HG03520 (cell line): ENCODE measurements at regions not wholly inside any gene's neighbourhood (a gene's known extent, or its start where the extent isn't known, plus 50 kb on each side); places are given as distances from the start of the nearest gene placed in this dataset.

Experiments
- ATAC-seq: cut with Tn5 transposase; IDR thresholded peaks from one replicate; pipeline ENCODE4 v1.9.1; 2021; ENCODE audit warnings: mild to moderate bottlenecking, moderate library complexity; ENCODE audit not compliant: unreplicated experiment

GRCh38 chr4:148776941-148777340 lies 334.7 kb upstream of the NR3C2 start:
- ATAC-seq = no peak

GRCh38 chr4:148774134-148774533 lies 331.9 kb upstream of the NR3C2 start:
- no peak for ATAC-seq

- ATAC-seq = no peak
These were observed 331.1 kb upstream of the NR3C2 start for GRCh38 chr4:148773313-148773712.

- no peak for ATAC-seq
These were observed 328.6 kb upstream of the NR3C2 start for GRCh38 chr4:148770848-148771247.

GRCh38 chr4:148770377-148770776 lies 328.2 kb upstream of the NR3C2 start:
- ATAC-seq = no peak

DNA sequence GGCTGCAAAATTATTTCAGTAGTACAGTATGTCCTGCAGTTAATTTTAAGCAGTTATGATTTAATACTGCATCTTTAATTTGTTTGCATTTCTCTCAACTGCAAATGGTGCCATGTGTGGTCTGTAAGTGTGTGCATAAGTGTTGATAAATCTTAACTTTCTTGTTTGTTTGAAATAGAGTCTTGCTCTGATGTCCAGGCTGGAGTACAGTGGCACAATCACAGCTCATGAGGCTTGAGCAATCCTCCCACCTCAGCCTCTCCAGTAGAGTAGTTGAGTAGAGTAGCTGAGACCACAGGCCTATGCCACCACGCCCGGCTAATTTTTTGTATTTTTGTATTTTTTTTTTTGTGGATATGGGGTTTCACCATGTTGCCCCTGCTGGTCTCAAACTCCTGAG lies 322.5 kb upstream of the NR3C2 start:
- ATAC-seq = no peak

- ATAC-seq = no peak
These were observed 315.0 kb upstream of the NR3C2 start for GRCh38 chr4:148757171-148757570.

GRCh38 chr4:148749403-148749802 lies 307.2 kb upstream of the NR3C2 start:
- no peak for ATAC-seq

DNA sequence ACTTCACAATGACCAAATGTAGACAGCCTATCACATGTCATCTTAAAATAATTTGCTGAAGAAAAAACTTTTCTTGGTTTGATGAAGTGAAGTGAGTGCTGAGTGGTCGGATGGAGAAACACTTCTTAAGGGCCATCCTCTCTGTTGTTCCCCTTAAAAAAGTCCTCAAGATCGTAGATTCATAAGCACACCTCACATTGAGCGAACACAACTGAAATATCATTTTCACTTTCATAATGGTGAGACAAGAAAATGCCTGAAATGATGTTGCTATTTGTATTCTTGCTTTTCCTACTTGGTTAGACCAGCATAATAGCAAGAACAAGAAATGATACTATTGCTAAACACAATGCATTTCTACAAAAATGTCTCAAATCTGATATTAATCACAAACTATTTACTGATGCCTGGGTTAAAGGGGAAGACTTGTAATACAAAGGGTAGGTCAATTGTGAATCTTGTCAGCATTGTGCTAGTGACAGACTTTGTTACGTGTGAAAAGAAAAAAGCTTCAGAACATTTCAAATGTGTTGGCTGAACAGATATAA lies 305.6 kb upstream of the NR3C2 start:
- ATAC-seq = no peak

- ATAC-seq = no peak
These were observed 298.5 kb upstream of the NR3C2 start for GRCh38 chr4:148740701-148741100.

- ATAC-seq = no peak
These were observed 295.0 kb upstream of the NR3C2 start for GRCh38 chr4:148737061-148737770.

DNA sequence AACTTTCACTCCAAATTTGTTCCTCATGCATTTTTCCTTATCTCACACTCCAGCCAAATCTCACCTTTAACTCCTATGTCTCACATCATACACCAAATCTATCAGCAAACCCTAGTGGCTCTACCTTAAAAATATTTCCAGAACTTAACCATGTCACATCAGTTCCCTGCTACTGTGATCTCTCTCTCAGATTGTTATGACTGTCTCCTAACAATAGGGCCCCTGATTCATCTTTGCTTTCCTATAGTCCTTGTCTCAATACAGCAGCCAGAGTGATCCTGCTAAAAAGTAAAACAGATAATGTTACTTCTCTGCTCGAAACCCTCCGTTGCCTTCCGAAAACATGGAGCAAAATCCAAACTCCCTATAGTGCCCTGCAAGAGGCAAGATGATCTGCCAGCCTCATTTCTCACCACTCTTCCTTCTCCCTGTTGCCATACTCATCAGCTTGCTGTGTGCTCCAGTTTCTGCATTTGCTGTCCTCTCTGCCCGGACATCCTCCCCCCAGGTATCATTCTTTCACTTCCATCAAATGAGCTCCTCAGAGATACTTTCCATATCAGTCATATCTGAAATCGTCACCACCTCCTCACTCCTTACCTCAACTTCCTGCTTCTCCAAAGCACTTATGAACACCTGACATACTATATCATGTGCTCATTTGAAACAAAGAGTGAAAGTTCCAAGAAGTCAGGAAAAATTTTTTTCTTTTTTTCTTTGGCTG lies 293.4 kb upstream of the NR3C2 start:
- ATAC-seq = peak; percentile 82

DNA sequence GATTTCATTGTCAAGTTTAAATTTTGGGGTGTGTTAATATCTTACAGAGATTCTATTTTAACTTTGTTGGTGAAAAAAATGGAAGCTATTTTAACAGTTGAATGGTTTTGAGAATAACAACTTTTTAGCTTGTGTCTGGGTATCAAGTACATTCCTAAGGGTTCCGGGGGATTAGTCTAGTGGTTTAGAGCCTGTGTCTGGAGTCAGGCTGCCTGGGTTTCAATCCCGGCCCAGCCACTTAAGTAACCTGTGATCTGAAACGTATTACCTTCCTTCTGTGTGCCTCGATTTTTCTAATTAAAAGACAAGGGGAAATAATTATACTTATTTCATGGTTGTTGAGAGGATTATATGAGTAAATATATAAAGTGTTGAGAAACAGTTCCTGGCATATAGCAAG lies 288.6 kb upstream of the NR3C2 start:
- no peak for ATAC-seq

DNA sequence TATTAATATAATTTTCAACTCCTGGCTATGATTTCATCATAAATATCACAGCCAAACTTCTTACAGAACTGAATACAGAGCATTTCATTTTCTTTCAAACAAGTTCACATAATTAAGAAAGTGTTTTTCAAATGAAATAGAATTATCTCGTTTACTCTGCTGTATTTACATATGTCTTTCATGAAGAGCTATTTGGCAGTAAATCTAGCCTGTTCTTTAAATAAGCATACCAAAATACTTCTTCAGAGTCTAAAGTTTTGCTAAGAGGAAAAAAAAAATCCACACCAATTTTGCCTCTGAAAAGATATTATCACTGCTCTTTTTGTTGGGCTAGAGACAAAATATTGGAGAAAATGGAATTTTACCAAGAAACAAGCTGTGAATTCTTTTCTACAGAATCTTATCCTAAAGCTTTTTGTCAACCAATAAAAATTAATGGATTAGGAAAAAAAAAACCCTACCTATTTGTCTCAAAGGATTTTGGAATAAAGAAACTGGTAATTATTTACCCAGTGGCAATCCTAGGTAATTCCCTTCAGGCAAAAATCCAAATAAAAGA lies 287.9 kb upstream of the NR3C2 start:
- no peak for ATAC-seq

DNA sequence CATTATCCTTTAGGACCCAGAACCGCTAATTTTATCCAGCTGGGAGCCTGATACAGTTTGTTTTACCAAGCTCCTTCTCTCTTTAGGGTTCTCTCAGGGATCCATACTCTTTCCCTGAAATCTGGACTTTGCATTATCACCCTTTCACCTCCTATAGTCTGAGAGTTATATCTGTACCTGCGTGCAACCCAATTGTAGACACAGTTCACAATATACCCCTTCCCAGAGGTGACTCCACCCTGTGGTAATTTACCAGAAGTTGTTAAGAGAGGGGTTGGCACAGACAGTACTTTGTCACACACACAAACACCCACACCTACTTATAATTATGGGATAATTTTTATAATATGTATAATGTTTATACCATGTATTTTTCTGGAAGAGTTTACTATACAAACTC lies 275.8 kb upstream of the NR3C2 start:
- no peak for ATAC-seq

DNA sequence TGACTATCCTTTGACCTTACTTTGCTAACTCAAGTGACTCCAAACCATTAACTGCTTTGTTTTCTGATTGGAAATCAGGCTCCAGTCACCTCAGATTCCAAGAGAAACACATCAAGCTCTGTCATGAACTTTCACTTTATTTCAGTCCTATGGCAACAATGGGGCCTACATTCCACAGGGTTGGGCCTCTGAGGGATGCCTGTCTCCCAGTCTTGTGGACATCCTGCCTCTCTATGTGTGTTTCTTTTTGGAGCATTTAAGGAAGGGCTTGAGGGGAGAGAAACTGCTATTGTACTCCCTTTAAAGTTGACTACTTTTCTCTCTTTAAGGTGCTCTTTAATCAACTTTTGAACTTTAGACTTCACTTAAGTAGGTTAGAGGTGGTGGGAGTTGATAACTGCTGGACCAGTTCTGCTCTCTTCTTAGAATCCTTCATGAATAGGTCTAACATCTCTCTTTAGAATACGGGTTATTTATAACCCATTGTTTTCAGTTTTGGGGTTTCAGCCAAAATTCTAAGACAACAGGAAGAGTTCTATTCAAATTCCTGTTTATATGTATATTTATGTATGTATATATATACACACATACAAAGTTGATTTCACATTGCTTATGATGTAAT lies 274.3 kb upstream of the NR3C2 start:
- ATAC-seq = no peak

DNA sequence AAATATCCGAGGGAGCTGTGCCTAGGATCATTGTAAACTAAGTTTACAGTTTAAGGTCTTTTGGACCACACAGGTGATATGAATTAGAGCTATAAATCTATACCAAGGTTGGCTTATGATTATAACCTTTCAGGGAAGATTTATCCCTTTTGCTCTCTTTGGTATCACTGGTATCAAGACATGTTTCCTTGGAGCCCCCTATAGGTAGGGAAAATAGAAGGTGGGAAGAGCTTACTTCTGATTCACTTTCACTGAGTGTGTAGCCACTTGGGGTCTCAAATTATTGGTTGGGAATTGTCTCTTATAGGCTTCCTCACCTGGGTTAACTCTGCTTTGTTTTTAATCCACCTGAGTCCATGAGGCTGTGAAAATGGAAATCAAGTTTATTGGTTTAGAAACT lies 262.1 kb upstream of the NR3C2 start:
- no peak for ATAC-seq

DNA sequence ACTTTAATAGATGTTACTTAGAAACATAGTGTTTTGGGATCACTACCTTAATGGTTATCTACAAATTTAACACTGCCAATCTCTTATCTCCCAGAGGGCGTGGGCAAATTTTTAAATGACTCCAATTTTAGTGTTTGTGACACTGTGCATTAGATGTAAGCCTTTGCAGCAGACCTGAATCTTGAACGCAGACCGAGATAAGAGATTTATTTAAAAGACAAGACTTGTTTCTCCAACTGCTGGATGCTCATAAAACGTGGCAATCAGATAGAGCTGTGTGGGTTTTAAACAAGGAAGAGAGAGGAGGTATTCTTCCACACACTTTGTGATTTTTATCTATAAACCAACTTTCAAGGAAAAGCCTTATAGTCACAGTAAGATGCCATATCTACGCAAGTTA lies 252.5 kb upstream of the NR3C2 start:
- ATAC-seq = no peak

DNA sequence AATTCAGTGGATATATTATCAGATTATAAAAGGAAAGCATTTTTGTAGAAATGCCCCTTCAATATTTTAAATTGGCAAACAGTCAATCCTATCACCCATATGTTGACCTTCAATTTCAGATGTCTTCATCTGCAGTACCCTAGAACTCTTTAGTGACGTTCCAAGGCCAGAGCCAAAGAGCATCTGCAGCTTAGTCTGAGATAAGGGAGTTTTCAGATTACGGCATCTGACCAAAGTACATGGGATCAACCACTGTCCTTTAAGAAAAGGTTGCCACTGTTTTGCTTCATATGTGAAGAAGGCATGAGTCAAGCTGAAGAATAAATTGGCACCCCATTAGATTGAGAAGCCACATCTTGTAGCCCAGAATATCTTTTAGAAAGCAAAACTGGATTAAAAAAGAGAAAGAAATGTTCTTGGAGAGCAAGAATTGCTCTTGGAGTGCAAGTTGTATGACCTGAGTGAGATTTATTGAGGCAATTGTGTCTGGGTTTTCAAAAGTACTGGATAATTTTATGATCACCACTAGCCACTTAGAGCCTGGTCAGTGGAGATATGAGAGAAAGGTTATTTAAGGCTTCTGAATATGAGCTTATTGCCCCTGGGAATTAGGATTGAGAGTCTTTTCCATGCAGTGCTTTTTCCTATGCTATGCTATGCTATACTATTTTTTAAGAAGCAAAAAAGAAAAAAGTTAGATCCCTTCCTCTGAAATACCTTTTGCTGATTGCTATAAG lies 251.9 kb upstream of the NR3C2 start:
- no peak for ATAC-seq

DNA sequence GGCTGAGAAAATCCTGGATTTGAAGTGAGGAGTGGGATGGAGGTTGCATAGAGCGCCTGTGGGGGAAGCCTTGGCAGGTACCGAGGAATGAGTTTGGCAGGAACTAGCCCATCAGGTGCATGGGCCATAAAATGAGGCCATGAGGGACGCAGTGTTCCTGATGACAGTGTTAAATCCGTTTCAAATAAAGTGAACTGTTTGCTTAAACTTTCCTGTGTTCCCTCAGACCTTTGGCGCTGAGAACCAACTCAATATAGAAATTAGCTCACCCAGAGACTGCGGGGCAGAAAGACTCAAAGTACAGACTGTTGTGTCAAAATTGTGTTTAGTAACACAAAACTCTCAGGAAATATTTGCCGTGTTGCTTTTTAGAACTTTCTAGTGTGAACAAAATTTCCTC lies 250.0 kb upstream of the NR3C2 start:
- no peak for ATAC-seq

DNA sequence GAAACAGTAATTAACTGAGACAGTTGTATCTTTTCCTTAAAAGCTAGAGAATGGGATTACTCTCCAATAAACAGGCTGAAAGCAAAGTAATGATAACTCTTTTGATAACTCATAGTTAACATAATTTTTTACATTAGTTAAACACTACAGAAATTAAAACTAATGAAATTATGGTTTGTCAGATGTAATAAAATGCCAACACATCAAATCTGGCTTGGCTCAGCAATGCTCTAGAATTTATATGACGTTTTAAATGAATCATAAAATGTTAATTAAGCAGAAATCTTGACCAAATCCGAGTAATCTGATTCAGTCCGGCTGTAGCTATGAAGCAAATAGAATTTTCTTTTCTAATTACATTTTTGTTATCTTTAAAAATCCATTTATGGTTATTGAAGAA lies 244.2 kb upstream of the NR3C2 start:
- no peak for ATAC-seq
